Kidney (tissue), 13 donors: ENCODE measurements at regions not wholly inside any gene's neighbourhood (a gene's known extent, or its start where the extent isn't known, plus 50 kb on each side); places are given as distances from the start of the nearest gene placed in this dataset.

Source experiments
- DNase-seq, 5 donors: peaks; one replicate each; pipeline ENCODE4 v3.0.0-alpha.2; 2013 to 2020
- FAIRE-seq: peaks from 2 replicates; lab custom pipeline; 2012; peaks lifted over from hg19 to GRCh38; lab: Jason Lieb, UNC
- H3K27ac ChIP-seq, 2 donors: one replicate each; pipeline ENCODE4 v1.7.0; 2013; ENCODE audit warnings: low read depth in 2 of 2, low read length in 2 of 2, inconsistent platforms in 1 of 2
- H3K27me3 ChIP-seq: one replicate; pipeline ENCODE4 v1.7.1; 2013; ENCODE audit warnings: low read length, inconsistent platforms; ENCODE audit not compliant: control insufficient read depth, insufficient read depth
- H3K36me3 ChIP-seq, 3 donors: one replicate each; pipeline versions ENCODE4 v1.7.0 to v1.7.1; 2013; ENCODE audit warnings: low read length in 3 of 3, control low read depth in 1 of 3, inconsistent platforms in 1 of 3; ENCODE audit not compliant: insufficient read depth in 3 of 3, control insufficient read depth in 2 of 3
- H3K4me1 ChIP-seq, 3 donors: one replicate each; pipeline versions ENCODE4 v1.7.0 to v1.7.1; 2013; ENCODE audit warnings: low read length in 3 of 3, inconsistent platforms in 1 of 3, low read depth in 1 of 3; ENCODE audit not compliant: control insufficient read depth in 2 of 3, insufficient read depth in 2 of 3
- H3K4me3 ChIP-seq, 3 donors: one replicate each; pipeline versions ENCODE4 v1.7.0 to v1.8.1; 2013; ENCODE audit warnings: low read length in 3 of 3, control low read depth in 1 of 3, inconsistent platforms in 1 of 3
- H3K9ac ChIP-seq, 3 donors: one replicate each; pipeline versions ENCODE4 v1.7.0 to v1.7.1; 2013; ENCODE audit warnings: low read length in 3 of 3, control low read depth in 1 of 3, inconsistent platforms in 1 of 3
- H3K9me3 ChIP-seq, 3 donors: one replicate each; pipeline versions ENCODE4 v1.7.0 to v1.7.1; 2013; ENCODE audit warnings: low read length in 3 of 3, control low read depth in 1 of 3, inconsistent platforms in 1 of 3; ENCODE audit not compliant: control insufficient read depth in 2 of 3, insufficient read depth in 1 of 3
- intact Hi-C: fragments of 100-400 bp; cut with DNase I; formaldehyde crosslinking; loops from one replicate; pipeline ENCODE4 v1.11.1; 2022
- TF ChIP-seq, protein P1 (sequence below): IDR thresholded peaks from 3 replicates; pipeline ENCODE4 v1.5.1; 2012; ENCODE audit warnings: mild to moderate bottlenecking, moderate library complexity, borderline replicate concordance; ENCODE audit not compliant: insufficient read depth; ENCODE audit errors: extremely low read depth
- donor health status: control.
- donor health status: control.
- donor health status: control.
- donor health status: control.
- donor health status: control.
- donor health status: DM: yes; HTN: yes; CAD: no.
- donor health status: Normal renal cell carcinoma (clear cell type).

DNA sequence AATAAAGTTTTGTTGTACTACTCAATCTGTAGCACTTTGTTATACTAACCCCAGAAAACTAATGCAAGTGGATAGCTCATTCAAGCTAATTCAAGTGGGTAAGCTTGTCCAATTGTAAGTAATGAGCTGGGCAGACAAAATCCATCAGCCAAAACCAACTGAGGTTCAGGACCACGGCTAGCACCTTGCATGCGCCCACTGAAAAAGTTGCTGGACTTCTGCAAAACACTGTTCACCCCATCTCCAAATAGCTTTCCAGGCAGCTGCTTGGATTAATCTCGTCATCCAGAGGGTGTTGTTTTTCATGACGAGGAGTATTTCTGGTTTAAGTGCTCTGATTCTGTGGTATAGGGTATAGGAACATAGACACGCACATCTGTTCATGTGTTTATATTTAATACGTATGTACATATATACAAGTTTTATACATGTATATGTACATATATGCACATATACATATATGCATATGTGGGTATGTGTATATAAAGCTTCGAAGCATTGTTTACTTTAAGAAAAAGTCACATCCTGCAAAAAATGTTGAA lies 307.5 kb downstream of the GALR1 start:
- no peaks in the 10 kb centered on the region for H3K4me1 ChIP-seq
- no peak overlapping the region for H3K4me3 ChIP-seq
- FAIRE-seq = no peak
- peak in 4 of 5 donors; percentile 48 to 84 (median 82) for DNase-seq
- TF ChIP-seq, protein P1, sequence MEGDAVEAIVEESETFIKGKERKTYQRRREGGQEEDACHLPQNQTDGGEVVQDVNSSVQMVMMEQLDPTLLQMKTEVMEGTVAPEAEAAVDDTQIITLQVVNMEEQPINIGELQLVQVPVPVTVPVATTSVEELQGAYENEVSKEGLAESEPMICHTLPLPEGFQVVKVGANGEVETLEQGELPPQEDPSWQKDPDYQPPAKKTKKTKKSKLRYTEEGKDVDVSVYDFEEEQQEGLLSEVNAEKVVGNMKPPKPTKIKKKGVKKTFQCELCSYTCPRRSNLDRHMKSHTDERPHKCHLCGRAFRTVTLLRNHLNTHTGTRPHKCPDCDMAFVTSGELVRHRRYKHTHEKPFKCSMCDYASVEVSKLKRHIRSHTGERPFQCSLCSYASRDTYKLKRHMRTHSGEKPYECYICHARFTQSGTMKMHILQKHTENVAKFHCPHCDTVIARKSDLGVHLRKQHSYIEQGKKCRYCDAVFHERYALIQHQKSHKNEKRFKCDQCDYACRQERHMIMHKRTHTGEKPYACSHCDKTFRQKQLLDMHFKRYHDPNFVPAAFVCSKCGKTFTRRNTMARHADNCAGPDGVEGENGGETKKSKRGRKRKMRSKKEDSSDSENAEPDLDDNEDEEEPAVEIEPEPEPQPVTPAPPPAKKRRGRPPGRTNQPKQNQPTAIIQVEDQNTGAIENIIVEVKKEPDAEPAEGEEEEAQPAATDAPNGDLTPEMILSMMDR = no peak
- no peak overlapping the region for H3K9ac ChIP-seq
- no peaks in the 10 kb centered on the region for H3K36me3 ChIP-seq
- no peak overlapping the region for H3K27ac ChIP-seq
- intact Hi-C loops = no loop called here
- no peaks in the 10 kb centered on the region for H3K9me3 ChIP-seq
- H3K27me3 ChIP-seq = no peaks in the 10 kb centered on the region

DNA sequence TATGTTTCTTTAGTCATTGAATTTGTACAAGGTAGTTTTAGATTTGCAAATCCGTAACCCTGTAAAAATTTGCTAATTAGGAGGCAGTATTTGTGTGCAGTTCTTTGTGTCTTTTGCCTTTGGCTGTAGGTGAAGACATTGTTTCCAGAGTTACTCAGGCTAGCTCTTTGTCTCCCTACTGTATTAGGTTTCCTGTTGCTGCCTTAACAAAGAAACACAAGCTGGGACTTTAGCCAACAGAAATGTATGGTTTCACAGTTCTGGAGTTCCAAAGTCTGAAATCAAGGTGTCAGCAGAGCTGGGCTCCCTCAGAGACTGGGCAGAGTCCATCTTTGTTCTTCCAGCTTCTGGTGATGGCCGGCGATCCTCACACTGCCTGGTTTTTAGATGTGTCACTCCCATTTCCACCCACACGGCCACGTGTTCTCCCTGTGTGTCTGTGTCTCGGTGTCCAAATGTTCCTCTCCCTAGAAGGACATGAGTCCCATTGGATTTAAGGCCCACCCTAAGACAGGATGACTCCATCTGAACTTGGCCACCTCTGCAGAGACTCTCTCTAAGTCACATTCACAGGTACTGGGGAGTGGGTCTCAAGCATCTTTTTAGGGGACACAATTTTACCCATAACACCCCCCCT lies 309.7 kb downstream of the GALR1 start:
- TF ChIP-seq, protein P1 = no peak
- no peak for FAIRE-seq

DNA sequence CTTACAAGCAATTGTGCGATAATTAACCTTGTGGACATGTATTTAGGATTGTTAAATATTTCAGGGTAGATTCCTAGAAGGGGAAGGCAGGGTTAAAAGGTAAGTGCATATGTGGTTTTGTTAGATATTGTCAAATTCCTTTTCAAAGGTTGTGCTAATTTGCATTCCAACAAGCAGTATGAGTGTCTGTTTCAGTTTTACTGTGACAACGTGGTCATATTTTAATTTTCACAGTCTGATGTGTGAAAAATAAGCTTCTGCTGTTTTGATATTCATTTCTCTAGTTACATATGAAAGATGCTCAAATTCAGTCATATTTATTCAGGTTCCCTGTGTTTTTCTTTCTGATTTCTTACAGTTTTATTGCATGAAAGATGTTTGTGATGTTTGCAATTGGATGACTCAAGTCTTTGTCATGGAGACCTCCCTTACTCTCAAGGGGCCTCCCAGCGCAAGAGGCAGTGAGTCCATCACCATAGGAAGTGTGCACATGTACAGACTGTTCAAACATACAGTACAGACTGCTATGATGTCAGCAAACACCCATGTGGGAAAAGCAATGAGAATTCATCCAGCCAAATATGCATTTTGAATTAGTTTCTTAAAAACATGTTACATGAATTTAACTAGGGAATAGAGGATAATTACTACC lies 310.8 kb downstream of the GALR1 start:
- no peak overlapping the region for H3K27ac ChIP-seq
- FAIRE-seq (no peak), DNase-seq (no peak)
- H3K27me3 ChIP-seq = no peaks in the 10 kb centered on the region
- no peaks in the 10 kb centered on the region for H3K36me3 ChIP-seq
- no peak overlapping the region for H3K4me3 ChIP-seq
- H3K9me3 ChIP-seq = no peaks in the 10 kb centered on the region
- no peak overlapping the region for H3K9ac ChIP-seq
- no peaks in the 10 kb centered on the region for H3K4me1 ChIP-seq
- intact Hi-C loops = no loop called here
- TF ChIP-seq, protein P1 = no peak

More for the DNA sequence above, 309.7 kb downstream of the GALR1 start:
- DNase-seq = no peak
- Histone ChIP-seq H3K4me3 (no peak overlapping the region), H3K27ac (no peak overlapping the region), H3K9me3 (no peaks in the 10 kb centered on the region), H3K9ac (no peak overlapping the region), H3K27me3 (no peaks in the 10 kb centered on the region), H3K4me1 (no peaks in the 10 kb centered on the region), H3K36me3 (no peaks in the 10 kb centered on the region)
- intact Hi-C loops = no loop called here
